ENCODE measurements at regions not wholly inside any gene's neighbourhood (a gene's known extent, or its start where the extent isn't known, plus 50 kb on each side); places are given as distances from the start of the nearest gene placed in this dataset.
"Not testable (repeated sequence)": the region's sequence is repeated elsewhere in the genome, so short reads cannot be mapped to it uniquely, and the experiment has no call there.

DNA sequence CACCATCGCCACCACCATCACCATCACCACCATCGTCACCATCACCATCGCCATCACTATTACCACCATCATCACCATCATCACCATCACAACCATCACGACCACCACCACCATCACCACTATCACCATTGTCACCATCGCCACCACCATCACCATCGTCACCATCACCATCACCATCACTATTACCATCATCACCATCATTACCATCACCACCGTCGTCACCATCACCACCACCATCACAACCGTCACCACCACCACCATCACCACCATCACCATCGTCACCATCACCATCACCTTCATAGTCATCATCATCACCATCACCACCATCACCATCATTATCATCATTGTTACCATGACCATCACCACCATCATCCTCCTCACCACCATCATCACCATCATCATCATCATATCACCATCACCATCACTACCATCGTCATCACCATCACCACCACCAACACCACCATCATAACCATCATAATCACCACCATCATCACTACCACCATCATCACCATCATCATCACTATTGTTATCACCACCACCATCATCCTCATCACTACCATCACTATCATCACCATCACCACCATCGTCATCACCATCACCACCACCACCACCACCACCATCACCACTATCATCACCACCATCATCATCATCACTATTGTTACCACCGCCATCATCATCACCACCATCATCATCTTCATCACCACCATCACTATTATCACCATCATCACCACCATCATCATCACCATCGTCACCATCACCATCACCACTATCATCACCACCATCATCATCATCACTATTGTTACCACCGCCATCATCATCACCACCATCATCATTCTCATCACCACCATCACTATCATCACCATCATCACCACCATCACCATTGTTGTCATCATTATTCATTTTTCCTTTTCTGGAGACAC lies 51.5 kb upstream of the ZNF469 start:
- no peak for TF ChIP-seq POLR2A (IDR thresholded peaks at IDR 0.05)
- TF ChIP-seq POLR2AphosphoS5 (IDR thresholded peaks at IDR 0.05), result no peak
- TF ChIP-seq, protein P1, sequence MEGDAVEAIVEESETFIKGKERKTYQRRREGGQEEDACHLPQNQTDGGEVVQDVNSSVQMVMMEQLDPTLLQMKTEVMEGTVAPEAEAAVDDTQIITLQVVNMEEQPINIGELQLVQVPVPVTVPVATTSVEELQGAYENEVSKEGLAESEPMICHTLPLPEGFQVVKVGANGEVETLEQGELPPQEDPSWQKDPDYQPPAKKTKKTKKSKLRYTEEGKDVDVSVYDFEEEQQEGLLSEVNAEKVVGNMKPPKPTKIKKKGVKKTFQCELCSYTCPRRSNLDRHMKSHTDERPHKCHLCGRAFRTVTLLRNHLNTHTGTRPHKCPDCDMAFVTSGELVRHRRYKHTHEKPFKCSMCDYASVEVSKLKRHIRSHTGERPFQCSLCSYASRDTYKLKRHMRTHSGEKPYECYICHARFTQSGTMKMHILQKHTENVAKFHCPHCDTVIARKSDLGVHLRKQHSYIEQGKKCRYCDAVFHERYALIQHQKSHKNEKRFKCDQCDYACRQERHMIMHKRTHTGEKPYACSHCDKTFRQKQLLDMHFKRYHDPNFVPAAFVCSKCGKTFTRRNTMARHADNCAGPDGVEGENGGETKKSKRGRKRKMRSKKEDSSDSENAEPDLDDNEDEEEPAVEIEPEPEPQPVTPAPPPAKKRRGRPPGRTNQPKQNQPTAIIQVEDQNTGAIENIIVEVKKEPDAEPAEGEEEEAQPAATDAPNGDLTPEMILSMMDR (IDR thresholded peaks at IDR 0.05), result no peak
- no peaks in the 10 kb centered on the region for H3K4me1 ChIP-seq (replicated peaks)
- 95% methylated on average over 15 of the region's 15 CpGs for WGBS
- peak overlapping the region in 1 of 2 donors; percentile 53 for H3K27ac ChIP-seq
- H3K36me3 ChIP-seq, result no peaks in the 10 kb centered on the region
- no peaks in the 10 kb centered on the region for H3K9me3 ChIP-seq
- no peak overlapping the region for H3K4me3 ChIP-seq
- DNase-seq (ENCODE audit: low spot score), result no peak
- intact Hi-C loops (cut with DNase I), result no loop called here
- no peaks in the 10 kb centered on the region for H3K27me3 ChIP-seq (replicated peaks; ENCODE audit: insufficient read depth)

DNA sequence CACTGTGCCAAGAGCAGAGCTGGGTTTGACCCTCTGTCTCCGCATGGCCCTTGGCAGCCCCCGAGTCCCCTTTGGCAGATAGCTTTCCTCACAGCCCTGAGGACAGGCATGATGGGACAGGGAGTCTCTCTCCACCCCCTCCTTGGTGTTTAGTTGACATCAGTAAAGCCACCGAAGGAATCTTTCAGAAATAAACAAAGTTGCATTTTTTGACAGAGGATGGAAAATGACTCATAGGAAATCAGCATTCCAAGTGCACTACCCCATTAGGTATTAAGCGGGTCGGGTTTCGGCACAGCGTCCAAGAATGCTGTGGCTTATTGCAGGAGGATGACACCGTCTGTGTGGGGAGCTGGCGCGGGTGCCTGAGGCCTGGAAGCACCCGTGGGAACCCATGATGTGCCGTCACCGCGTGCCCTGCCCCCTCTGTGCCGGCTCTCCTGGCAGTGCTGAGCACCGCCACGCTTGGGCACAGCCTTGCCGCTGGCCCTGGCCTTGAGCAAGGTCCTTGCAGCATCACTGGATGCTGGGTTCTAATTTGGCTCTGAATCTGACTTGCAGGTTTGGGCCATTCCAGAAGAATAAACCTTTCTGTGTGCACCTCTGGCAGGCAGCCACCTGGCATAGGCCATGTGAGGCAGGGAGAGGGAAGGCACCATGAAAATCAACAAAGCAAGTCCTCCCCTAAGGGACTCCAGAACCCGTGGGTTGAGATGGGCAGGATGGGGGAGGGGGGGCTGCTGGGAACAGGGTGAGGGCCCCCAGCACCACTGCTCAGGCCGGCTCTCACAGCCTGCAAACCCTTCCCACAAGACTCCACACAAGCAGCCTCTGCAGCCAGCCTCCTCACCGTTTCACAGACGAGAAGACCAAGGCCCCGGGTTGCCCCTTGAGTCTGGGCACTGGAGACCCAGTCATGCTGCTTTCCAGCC lies 50.5 kb upstream of the ZNF469 start:
- TF ChIP-seq POLR2A (IDR thresholded peaks at IDR 0.05) (no peak), POLR2AphosphoS5 (IDR thresholded peaks at IDR 0.05) (peak; percentile 82)
- TF ChIP-seq, protein P1 (IDR thresholded peaks at IDR 0.05), result no peak
- Histone ChIP-seq H3K4me1 (replicated peaks) (no peaks in the 10 kb centered on the region), H3K9me3 (no peaks in the 10 kb centered on the region), H3K27ac (peak overlapping the region; percentile 5 to 53), H3K27me3 (replicated peaks; ENCODE audit: insufficient read depth) (no peaks in the 10 kb centered on the region), H3K4me3 (no peak overlapping the region), H3K36me3 (no peaks in the 10 kb centered on the region)
- WGBS, result 36% methylated on average over 18 of the region's 23 CpGs
- intact Hi-C loops (cut with DNase I), result no loop called here
- peak; percentile 66 for DNase-seq (ENCODE audit: low spot score)

DNA sequence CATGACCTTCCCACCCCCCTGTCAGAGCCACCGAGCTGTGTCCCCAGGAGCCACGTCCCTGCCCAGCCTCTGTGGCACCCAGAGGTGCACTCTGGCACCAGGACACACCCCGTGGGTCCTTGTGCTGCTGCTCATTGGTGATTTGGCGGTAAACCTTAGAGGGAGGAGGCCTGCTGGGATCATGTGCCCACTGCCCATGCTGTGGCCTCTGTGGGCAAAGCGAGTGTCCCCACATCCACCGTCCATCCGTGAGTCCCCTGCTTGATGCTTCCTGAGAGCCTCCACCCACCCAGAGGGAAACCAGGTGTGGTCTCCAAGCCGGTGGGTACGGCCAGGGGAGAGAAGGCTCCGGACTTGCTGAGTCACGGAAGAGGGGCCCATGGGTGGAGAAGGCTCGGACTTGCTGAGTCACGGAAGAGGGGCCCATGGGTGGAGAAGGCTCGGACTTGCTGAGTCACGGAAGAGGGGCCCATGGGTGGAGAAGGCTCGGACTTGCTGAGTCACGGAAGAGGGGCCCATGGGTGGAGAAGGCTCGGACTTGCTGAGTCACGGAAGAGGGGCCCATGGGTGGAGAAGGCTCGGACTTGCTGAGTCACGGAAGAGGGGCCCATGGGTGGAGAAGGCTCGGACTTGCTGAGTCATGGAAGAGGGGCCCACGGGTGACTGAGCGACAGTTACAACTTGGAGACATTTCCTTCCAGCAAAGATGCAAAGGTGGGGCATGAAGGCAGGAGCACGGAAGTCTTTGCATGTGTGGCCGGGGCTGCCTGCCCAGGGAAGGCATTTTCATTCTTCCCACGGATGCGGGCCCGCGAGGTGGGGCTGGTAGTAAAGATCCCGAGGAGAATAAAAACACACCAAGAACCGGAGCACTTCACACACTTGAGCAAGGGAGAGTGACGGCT lies 49.6 kb upstream of the ZNF469 start:
- WGBS, result 67% methylated on average over 28 of the region's 33 CpGs
- H3K4me1 ChIP-seq (replicated peaks); H3K36me3 ChIP-seq; intact Hi-C loops (cut with DNase I); H3K9me3 ChIP-seq; H3K27me3 ChIP-seq (replicated peaks; ENCODE audit: insufficient read depth); DNase-seq (ENCODE audit: low spot score); H3K27ac ChIP-seq; H3K4me3 ChIP-seq: not testable (repeated sequence)

All from prostate gland (tissue), 2 donors.